ENCODE measurements at regions not wholly inside any gene's neighbourhood (a gene's known extent, or its start where the extent isn't known, plus 50 kb on each side); places are given as distances from the start of the nearest gene placed in this dataset.

- no peak for TF ChIP-seq CTCF (IDR thresholded peaks at IDR 0.05; ENCODE audit: insufficient read depth, missing control alignments)
- DNase-seq (ENCODE audit: insufficient read length, low spot score) (no peak), FAIRE-seq (no peak)
Observed at GRCh38 chrX:38856670-38857265, 55.5 kb downstream of the MID1IP1 start.

DNA sequence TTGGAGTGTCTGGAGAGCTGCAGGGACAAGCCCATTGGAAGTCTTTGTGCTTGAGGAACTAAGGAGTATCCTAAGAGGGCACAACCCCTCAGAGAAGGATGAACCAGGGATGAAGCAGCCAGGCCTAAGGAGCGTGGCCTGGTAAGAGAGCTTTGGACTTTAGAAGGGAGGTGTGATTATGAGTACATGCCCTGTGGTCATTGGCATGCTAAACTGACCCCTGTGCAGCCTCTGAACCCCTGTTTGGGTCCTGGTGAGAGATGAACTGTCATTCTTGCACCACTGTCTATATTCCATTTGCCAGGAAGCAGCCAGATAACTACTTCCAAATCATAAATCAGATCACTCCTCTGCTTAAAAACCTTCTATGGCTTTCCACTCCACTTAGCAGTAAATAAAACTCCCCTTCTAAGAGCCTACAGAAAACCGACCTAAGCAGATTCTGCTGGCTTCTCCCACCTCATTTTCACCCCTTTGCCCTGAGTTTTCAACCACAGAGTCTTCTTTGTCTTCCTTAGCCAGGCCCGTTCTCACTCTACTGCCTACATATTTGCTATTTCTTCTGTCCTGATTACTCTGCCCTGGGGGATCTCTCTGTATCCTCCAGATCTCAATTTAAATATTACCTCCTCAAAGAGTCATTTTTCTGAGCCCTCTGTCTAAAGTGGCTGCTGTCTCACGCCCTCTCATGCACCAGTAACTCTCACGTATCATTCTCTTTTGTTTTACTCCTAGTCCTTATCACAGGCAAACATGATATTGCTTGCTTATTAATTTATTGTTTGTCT is 56.7 kb downstream of the MID1IP1 start:
- DNase-seq (ENCODE audit: insufficient read length, low spot score) (no peak), FAIRE-seq (no peak)
- TF ChIP-seq CTCF (IDR thresholded peaks at IDR 0.05; ENCODE audit: insufficient read depth, missing control alignments), result no peak

DNA sequence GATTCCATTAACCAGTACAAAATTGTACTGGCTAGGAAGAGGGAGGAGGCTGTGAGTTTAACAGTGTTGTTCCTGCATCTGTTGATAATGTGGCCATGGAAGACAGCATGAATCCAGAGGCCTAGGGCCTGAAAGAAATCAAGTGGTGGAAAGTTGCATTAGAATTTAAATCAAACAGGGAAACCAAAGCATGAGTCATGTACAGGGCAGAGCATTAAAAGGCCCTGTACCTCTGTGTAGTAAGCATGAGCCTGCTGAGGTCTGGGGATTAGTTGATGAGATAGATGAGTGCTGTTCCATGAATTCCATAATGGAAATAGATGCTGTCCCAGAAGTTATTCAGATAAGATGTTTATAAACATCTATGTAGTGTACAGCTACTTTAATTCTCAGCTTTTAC is 58.3 kb downstream of the MID1IP1 start:
- TF ChIP-seq CTCF (IDR thresholded peaks at IDR 0.05; ENCODE audit: insufficient read depth, missing control alignments), result no peak
- DNase-seq (ENCODE audit: insufficient read length, low spot score) (no peak), FAIRE-seq (no peak)

- FAIRE-seq, result no peak
- no peak for TF ChIP-seq CTCF (IDR thresholded peaks at IDR 0.05; ENCODE audit: insufficient read depth, missing control alignments)
- DNase-seq (ENCODE audit: insufficient read length, low spot score), result no peak
Observed at GRCh38 chrX:38860106-38861013, 59.1 kb downstream of the MID1IP1 start.

GRCh38 chrX:38861489-38861888 is 60.2 kb downstream of the MID1IP1 start:
- peak; percentile 38 for FAIRE-seq

DNA sequence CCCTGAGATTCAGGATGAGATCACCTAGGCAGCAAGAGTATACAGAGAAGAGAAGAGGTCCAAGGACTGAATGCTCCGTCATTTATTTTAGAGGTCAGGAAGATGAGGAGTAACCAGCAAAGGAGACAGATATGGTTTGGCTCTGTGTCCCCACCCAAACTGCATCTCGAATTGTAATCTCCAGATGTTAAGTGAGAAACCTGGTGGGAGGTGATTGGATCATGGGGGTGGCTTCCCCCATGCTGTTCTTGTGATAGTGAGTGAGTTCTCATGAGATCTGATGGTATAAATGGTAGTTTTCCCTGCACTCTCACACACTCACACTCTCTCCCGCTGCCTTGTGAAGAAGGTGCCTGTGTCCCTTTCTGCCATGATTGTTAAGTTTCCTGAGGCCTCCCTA is 60.8 kb downstream of the MID1IP1 start:
- no peak for TF ChIP-seq CTCF (IDR thresholded peaks at IDR 0.05; ENCODE audit: insufficient read depth, missing control alignments)
- no peak for DNase-seq (ENCODE audit: insufficient read length, low spot score)
- no peak for FAIRE-seq

More at GRCh38 chrX:38861489-38861888, 60.2 kb downstream of the MID1IP1 start:
- no peak for DNase-seq (ENCODE audit: insufficient read length, low spot score)
- TF ChIP-seq CTCF (IDR thresholded peaks at IDR 0.05; ENCODE audit: insufficient read depth, missing control alignments), result no peak
